Upper lobe of left lung (tissue), 6 donors: ENCODE measurements at regions not wholly inside any gene's neighbourhood (a gene's known extent, or its start where the extent isn't known, plus 50 kb on each side); places are given as distances from the start of the nearest gene placed in this dataset.

Experiments
- ATAC-seq, 2 donors: fragments of 200-7000 bp; cut with Tn5 transposase; one replicate each; pipeline ENCODE4 v1.9.1; 2022; ENCODE audit warnings: mild to moderate bottlenecking in 2 of 2, moderate library complexity in 2 of 2; ENCODE audit not compliant: low FRiP score in 2 of 2
- DNase-seq, 2 donors: peaks; one replicate each; pipeline ENCODE4 v3.0.0-alpha.2; 2019 to 2020
- H3K27ac ChIP-seq, 4 donors: fragments of 200-600 bp; sonication (generic); one replicate each; pipeline ENCODE4 v1.5.1; 2016 to 2019
- H3K27me3 ChIP-seq, 4 donors: fragments of 200-600 bp; sonication (generic); one replicate each; pipeline ENCODE4 v1.5.1; 2017 to 2019
- H3K36me3 ChIP-seq, 4 donors: fragments of 200-600 bp; sonication (generic); one replicate each; pipeline ENCODE4 v1.5.1; 2016 to 2019
- H3K4me1 ChIP-seq, 4 donors: fragments of 200-600 bp; sonication (generic); one replicate each; pipeline ENCODE4 v1.5.1; 2018 to 2019
- H3K4me3 ChIP-seq, 4 donors: fragments of 200-600 bp; sonication (generic); one replicate each; pipeline ENCODE4 v1.5.1; 2017 to 2019; ENCODE audit warnings: mild to moderate bottlenecking in 2 of 4, moderate library complexity in 1 of 4
- H3K9me3 ChIP-seq, 4 donors: fragments of 200-600 bp; sonication (generic); one replicate each; pipeline ENCODE4 v1.5.1; 2018 to 2019
- CTCF ChIP-seq, 6 experiments: fragments of 450-650 bp in 4 of 6; fragments of 200-600 bp in 2 of 6; sonication (generic) in 2 of 6; IDR thresholded peaks; one replicate each; pipeline ENCODE4 v1.5.1; 2016 to 2019; ENCODE audit warnings: antibody characterized with exemption in 6 of 6
- EP300 ChIP-seq, 4 donors: sonication (generic); formaldehyde crosslinking; IDR thresholded peaks; one replicate each; pipeline ENCODE4 v1.5.1; 2017; ENCODE audit warnings: antibody characterized with exemption in 4 of 4, control low read depth in 2 of 4
- POLR2A ChIP-seq, 4 donors: fragments of 450-650 bp; IDR thresholded peaks; one replicate each; pipeline ENCODE4 v1.5.1; 2016 to 2017; ENCODE audit warnings: antibody characterized with exemption in 4 of 4, mild to moderate bottlenecking in 2 of 4
- POLR2AphosphoS5 ChIP-seq, 2 donors: sonication (generic); formaldehyde crosslinking; IDR thresholded peaks; one replicate each; pipeline ENCODE4 v1.5.1; 2017; ENCODE audit warnings: antibody characterized with exemption in 2 of 2
- WGBS, 2 donors: methylation state at CpG; one replicate each; pipeline ENCODE4 v1.1.5; 2017 to 2018; 5-methylcytosine and 5-hydroxymethylcytosine counted together
- donor health status: DM: no; HTN: no; CAD: no; lungs with moderate emphysema.
- donor health status: DM: no; HTN: yes; CAD: no; lungs with severe emphysema.

DNA sequence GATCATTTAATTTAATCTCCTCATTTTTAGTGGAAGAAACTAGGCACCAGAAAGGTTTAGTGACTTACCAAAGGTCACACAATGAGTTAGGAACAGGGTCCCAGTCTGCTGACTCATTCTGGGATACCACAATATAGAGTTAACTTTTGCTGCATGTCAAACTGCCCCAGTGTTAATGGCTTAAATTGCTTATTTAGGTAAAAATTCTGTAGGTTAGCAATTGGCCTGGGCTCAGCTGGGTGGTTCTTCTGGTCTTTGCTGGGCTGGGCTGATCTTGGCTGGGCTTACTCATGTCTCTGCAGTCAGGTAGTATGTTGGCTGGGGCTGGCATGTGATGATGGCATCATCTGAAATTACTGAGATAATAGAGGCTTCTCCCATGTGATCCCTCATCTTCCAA is 111.6 kb downstream of the EMX2 start:
- ATAC-seq = no peak
- Histone ChIP-seq H3K4me3 (no peak overlapping the region), H3K4me1 (no peaks in the 10 kb centered on the region), H3K9me3 (peaks cover 0 to 16% (median 3%) of the 10 kb centered on the region in 4 donors), H3K36me3 (no peaks in the 10 kb centered on the region), H3K27me3 (no peaks in the 10 kb centered on the region), H3K27ac (no peak overlapping the region)
- TF ChIP-seq CTCF (IDR thresholded peaks at IDR 0.05) (no peak), EP300 (IDR thresholded peaks at IDR 0.05) (no peak), POLR2A (IDR thresholded peaks at IDR 0.05) (no peak), POLR2AphosphoS5 (IDR thresholded peaks at IDR 0.05) (no peak)
- DNase-seq = no peak

GRCh38 chr10:117656385-117657367 is 114.1 kb downstream of the EMX2 start:
- TF ChIP-seq POLR2A (IDR thresholded peaks at IDR 0.05) (no peak), CTCF (IDR thresholded peaks at IDR 0.05) (no peak), EP300 (IDR thresholded peaks at IDR 0.05) (no peak), POLR2AphosphoS5 (IDR thresholded peaks at IDR 0.05) (no peak)
- H3K9me3 ChIP-seq = peaks cover 0 to 16% (median 3%) of the 10 kb centered on the region in 4 donors
- WGBS, 2 donors = 78 to 82% methylated on average over 7 of the region's 7 CpGs
- H3K4me3 ChIP-seq = no peak overlapping the region
- DNase-seq = no peak
- no peak overlapping the region for H3K27ac ChIP-seq
- no peaks in the 10 kb centered on the region for H3K36me3 ChIP-seq
- H3K27me3 ChIP-seq = no peaks in the 10 kb centered on the region
- no peaks in the 10 kb centered on the region for H3K4me1 ChIP-seq
- ATAC-seq = no peak

DNA sequence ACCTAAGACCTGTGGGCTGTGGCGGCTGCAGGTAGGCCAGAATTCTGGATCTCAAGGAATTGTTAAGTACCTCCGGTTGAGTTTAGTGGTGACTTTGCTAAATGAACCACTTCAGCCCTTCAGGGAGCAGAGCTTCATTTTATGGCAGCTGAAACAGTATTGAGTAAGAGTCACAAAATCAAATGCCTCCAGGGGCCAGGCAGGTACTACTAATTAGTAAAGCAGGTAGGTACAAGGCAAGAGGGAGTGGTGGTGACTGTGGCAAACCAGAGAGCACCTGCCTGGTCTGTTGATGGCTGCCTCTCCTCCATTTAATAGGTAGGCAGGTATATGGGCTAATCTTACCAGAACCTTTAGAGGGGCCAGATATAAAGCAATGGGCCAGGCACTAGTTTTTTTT is 118.8 kb downstream of the EMX2 start:
- H3K36me3 ChIP-seq = no peaks in the 10 kb centered on the region
- no peak overlapping the region for H3K4me3 ChIP-seq
- TF ChIP-seq POLR2A (IDR thresholded peaks at IDR 0.05) (no peak), EP300 (IDR thresholded peaks at IDR 0.05) (no peak), CTCF (IDR thresholded peaks at IDR 0.05) (no peak), POLR2AphosphoS5 (IDR thresholded peaks at IDR 0.05) (no peak)
- ATAC-seq (no peak), DNase-seq (no peak)
- no peaks in the 10 kb centered on the region for H3K27me3 ChIP-seq
- WGBS, 2 donors = 88 to 95% methylated on average over 2 of the region's 2 CpGs
- H3K9me3 ChIP-seq = no peaks in the 10 kb centered on the region
- no peak overlapping the region for H3K27ac ChIP-seq
- no peaks in the 10 kb centered on the region for H3K4me1 ChIP-seq

GRCh38 chr10:117662126-117662525 is 119.6 kb downstream of the EMX2 start:
- WGBS, 2 donors = 65 to 94% methylated on average over 1 to 2 of the region's 2 CpGs
- DNase-seq (no peak), ATAC-seq (no peak)
- TF ChIP-seq POLR2AphosphoS5 (IDR thresholded peaks at IDR 0.05) (no peak), EP300 (IDR thresholded peaks at IDR 0.05) (no peak), POLR2A (IDR thresholded peaks at IDR 0.05) (no peak), CTCF (IDR thresholded peaks at IDR 0.05) (no peak)
- Histone ChIP-seq H3K4me3 (no peak overlapping the region), H3K27ac (no peak overlapping the region), H3K9me3 (no peaks in the 10 kb centered on the region), H3K27me3 (no peaks in the 10 kb centered on the region), H3K4me1 (no peaks in the 10 kb centered on the region), H3K36me3 (no peaks in the 10 kb centered on the region)
